ENCODE measurements at regions not wholly inside any gene's neighbourhood (a gene's known extent, or its start where the extent isn't known, plus 50 kb on each side); places are given as distances from the start of the nearest gene placed in this dataset.
"Not testable (repeated sequence)": the region's sequence is repeated elsewhere in the genome, so short reads cannot be mapped to it uniquely, and the experiment has no call there.

DNA sequence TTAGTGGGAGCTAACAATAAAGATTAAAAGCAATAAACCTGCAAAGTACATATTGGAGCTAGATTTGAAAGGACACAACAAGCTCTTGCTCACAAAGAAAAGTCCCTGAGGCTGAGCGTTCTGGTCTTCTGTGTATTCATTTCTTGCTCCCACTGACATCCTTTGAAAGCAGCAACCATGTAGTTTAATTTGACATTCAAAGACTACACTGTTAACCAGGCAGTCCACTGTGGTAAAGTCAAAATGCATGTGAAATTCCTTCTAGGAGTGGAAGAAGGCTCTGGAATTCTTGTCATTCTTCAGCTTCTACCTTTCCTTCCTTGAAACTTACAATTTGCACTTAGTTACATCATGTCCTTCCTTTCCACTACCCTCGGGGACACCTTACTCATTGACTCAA lies 480.7 kb downstream of the CSNK1G3 start:
- Histone ChIP-seq H3K27me3 (ENCODE audit: control insufficient read depth, insufficient read depth, low read length) (no peaks in the 10 kb centered on the region), H3K9me3 (ENCODE audit: control insufficient read depth in 2 of 2, low read length in 2 of 2) (no peaks in the 10 kb centered on the region), H3K4me1 (ENCODE audit: control insufficient read depth, insufficient read depth, low read length, poor library complexity, severe bottlenecking) (no peaks in the 10 kb centered on the region), H3K4me3 (ENCODE audit: low read depth, low read length) (no peak overlapping the region), H3K36me3 (ENCODE audit: control insufficient read depth, insufficient read depth, low read length) (no peaks in the 10 kb centered on the region), H3K27ac (ENCODE audit: insufficient read depth, low read length, poor library complexity, severe bottlenecking) (no peak overlapping the region)
- Mint-ChIP-seq H3K4me1 (peaks cover 0 to 4% (median 0%) of the 10 kb centered on the region in 4 donors), H3K27ac (no peak overlapping the region), H3K4me3 (no peak overlapping the region), H3K27me3 (no peaks in the 10 kb centered on the region), H3K9me3 (peaks cover 2 to 6% (median 3%) of the 10 kb centered on the region in 7 donors), H3K36me3 (no peaks in the 10 kb centered on the region)
- ATAC-seq (ENCODE audit: low read depth in 2 of 2) (no peak), DNase-seq (no peak)

DNA sequence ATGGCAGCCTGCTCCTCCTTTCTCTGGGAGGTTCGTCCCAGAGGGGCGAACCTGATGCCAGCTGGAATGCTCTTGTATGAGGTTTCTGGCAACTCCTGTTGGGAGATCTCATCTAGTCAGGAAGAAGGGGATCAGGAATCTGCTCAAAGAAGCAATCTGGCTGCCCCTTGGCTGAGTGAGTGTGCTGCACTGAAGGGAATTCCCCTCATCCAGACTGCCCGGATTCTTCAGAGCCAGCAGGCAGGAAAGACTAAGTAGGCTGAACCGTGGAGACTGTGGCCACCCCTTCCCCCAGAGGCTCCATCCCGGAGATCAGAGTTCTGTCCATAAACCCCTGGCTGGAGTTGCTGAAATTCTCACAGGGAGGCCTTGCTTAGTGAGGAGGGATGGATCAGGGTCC lies 476.0 kb downstream of the CSNK1G3 start:
- no peak for DNase-seq
- H3K27ac ChIP-seq (ENCODE audit: insufficient read depth, low read length, poor library complexity, severe bottlenecking): no peak overlapping the region
- no peaks in the 10 kb centered on the region for H3K27me3 ChIP-seq (ENCODE audit: control insufficient read depth, insufficient read depth, low read length)
- no peaks in the 10 kb centered on the region for H3K4me1 ChIP-seq (ENCODE audit: control insufficient read depth, insufficient read depth, low read length, poor library complexity, severe bottlenecking)
- no peak for ATAC-seq (ENCODE audit: low read depth in 2 of 2)
- H3K9me3 ChIP-seq (ENCODE audit: control insufficient read depth in 2 of 2, low read length in 2 of 2): no peaks in the 10 kb centered on the region
- Mint-ChIP-seq H3K4me3 (no peak overlapping the region), H3K27me3 (no peaks in the 10 kb centered on the region), H3K4me1 (no peaks in the 10 kb centered on the region), H3K27ac (no peak overlapping the region), H3K9me3 (peaks cover 2 to 21% (median 10%) of the 10 kb centered on the region in 7 donors), H3K36me3 (no peaks in the 10 kb centered on the region)
- H3K4me3 ChIP-seq (ENCODE audit: low read depth, low read length): no peak overlapping the region
- no peaks in the 10 kb centered on the region for H3K36me3 ChIP-seq (ENCODE audit: control insufficient read depth, insufficient read depth, low read length)

DNA sequence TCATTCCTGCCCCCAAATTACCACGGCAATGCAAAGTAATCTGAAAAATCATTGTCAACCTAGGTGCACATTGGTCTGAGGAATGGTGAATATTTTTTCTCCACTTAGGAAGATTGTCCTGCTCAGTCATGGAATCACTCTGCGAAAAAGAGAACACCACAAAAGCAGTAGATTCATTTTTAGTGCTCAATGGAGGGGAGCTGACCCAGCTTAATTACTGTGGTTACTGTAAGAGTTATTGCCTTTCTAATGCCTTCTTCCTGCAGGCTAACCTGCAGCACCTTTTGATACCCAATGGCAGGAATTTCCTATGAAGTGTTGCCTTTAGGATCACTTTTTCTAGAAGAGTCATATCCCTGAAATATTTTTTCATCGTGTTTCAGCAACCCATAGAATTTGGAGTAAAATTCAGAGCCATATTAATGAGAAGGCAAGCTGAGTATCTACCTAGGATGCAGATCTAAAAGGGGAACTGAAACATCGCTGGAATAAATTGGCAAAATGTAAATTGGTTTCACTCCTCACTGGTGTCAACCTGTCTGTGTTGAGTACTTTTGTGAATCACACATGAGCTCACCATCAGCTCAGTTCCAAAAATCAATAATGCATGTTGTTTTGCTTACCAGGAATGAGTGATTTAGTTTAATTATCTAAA lies 464.5 kb downstream of the CSNK1G3 start:
- no peak for DNase-seq
- Mint-ChIP-seq H3K4me1 (no peaks in the 10 kb centered on the region), H3K27me3 (no peaks in the 10 kb centered on the region), H3K27ac (no peak overlapping the region), H3K36me3 (no peaks in the 10 kb centered on the region), H3K9me3 (peaks cover 0 to 12% (median 5%) of the 10 kb centered on the region in 7 donors), H3K4me3 (no peak overlapping the region)
- Histone ChIP-seq H3K4me1 (ENCODE audit: control insufficient read depth, insufficient read depth, low read length, poor library complexity, severe bottlenecking) (no peaks in the 10 kb centered on the region), H3K9me3 (ENCODE audit: control insufficient read depth in 2 of 2, low read length in 2 of 2) (no peaks in the 10 kb centered on the region), H3K4me3 (ENCODE audit: low read depth, low read length) (no peak overlapping the region), H3K27me3 (ENCODE audit: control insufficient read depth, insufficient read depth, low read length) (no peaks in the 10 kb centered on the region), H3K27ac (ENCODE audit: insufficient read depth, low read length, poor library complexity, severe bottlenecking) (no peak overlapping the region), H3K36me3 (ENCODE audit: control insufficient read depth, insufficient read depth, low read length) (no peaks in the 10 kb centered on the region)
- no peak for ATAC-seq (ENCODE audit: low read depth in 2 of 2)

DNA sequence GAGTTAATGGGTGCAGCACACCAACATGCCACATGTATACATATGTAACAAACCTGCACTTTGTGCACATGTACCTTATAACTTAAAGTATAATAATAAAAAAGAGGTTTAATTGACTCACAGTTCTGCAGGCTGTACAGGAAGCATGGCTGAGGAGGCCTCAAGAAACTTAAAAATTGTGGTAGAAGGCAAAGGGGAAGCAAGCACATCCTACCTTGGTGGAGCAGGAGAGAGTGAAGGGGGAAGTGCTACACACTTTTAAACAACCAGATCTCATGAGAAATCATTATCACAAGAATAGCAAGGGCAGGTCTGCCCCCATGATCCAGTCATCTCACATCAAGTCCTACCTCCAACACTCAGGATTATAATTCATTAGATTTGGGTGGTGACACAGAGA lies 463.5 kb downstream of the CSNK1G3 start:
- not testable (repeated sequence) for ATAC-seq (ENCODE audit: low read depth in 2 of 2)

DNA sequence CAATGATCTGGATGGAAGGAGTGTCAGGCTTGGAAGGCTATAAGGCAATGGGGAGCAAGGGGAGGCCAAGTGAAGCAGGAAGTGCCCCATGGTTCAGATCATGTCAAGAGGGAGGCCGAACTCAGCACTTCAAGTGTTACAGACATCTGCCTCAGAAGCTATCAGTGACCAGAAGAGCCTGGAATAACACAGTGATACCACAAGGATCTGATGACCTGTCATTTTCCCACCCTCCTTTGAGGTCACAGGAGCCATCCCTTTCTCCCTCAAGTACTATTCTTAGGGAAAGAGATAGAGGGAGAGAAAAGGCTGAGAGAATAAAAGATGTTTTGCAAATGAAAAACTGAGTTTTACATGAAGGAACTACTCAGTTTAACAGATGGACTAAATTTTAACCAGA lies 454.8 kb downstream of the CSNK1G3 start:
- no peaks in the 10 kb centered on the region for H3K4me1 Mint-ChIP-seq

More for the DNA sequence above, 463.5 kb downstream of the CSNK1G3 start:
- H3K36me3 ChIP-seq (ENCODE audit: control insufficient read depth, insufficient read depth, low read length); H3K27ac Mint-ChIP-seq; H3K4me3 ChIP-seq (ENCODE audit: low read depth, low read length); H3K36me3 Mint-ChIP-seq; H3K4me1 Mint-ChIP-seq; H3K27me3 Mint-ChIP-seq; H3K27me3 ChIP-seq (ENCODE audit: control insufficient read depth, insufficient read depth, low read length); H3K4me3 Mint-ChIP-seq; DNase-seq; H3K27ac ChIP-seq (ENCODE audit: insufficient read depth, low read length, poor library complexity, severe bottlenecking); H3K9me3 ChIP-seq (ENCODE audit: control insufficient read depth in 2 of 2, low read length in 2 of 2); H3K4me1 ChIP-seq (ENCODE audit: control insufficient read depth, insufficient read depth, low read length, poor library complexity, severe bottlenecking): not testable (repeated sequence)
- peaks cover 0 to 13% (median 7%) of the 10 kb centered on the region in 7 donors for H3K9me3 Mint-ChIP-seq

DNA sequence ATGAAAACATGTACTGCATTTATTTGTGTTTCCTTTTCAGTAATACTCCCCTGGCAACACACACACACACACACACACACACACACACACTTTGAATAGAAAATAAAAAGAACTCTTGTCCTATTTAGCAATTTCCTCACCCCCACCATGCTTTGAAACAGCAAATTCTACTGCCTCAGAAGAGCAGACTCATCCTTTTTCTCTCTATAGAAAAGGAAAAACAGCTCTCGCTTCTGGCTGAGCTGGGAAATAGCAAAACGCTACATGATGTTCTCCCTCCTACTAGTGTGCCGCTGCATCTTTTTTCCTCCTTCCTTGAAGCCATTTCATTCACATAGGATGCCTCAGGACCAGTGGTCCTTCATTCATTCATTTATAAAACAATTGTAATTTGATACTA lies 453.6 kb downstream of the CSNK1G3 start:
- Histone ChIP-seq H3K4me3 (ENCODE audit: low read depth, low read length) (no peak overlapping the region), H3K36me3 (ENCODE audit: control insufficient read depth, insufficient read depth, low read length) (no peaks in the 10 kb centered on the region), H3K9me3 (ENCODE audit: control insufficient read depth in 2 of 2, low read length in 2 of 2) (no peaks in the 10 kb centered on the region), H3K4me1 (ENCODE audit: control insufficient read depth, insufficient read depth, low read length, poor library complexity, severe bottlenecking) (no peaks in the 10 kb centered on the region), H3K27ac (ENCODE audit: insufficient read depth, low read length, poor library complexity, severe bottlenecking) (no peak overlapping the region), H3K27me3 (ENCODE audit: control insufficient read depth, insufficient read depth, low read length) (no peaks in the 10 kb centered on the region)
- Mint-ChIP-seq H3K36me3 (no peaks in the 10 kb centered on the region), H3K27ac (no peak overlapping the region), H3K4me3 (no peak overlapping the region), H3K9me3 (peaks cover 0 to 15% (median 5%) of the 10 kb centered on the region in 7 donors), H3K27me3 (no peaks in the 10 kb centered on the region), H3K4me1 (no peaks in the 10 kb centered on the region)
- DNase-seq (no peak), ATAC-seq (ENCODE audit: low read depth in 2 of 2) (no peak)

More for the DNA sequence above, 454.8 kb downstream of the CSNK1G3 start:
- H3K27me3 Mint-ChIP-seq: no peaks in the 10 kb centered on the region
- H3K4me3 Mint-ChIP-seq: no peak overlapping the region
- no peak overlapping the region for H3K27ac ChIP-seq (ENCODE audit: insufficient read depth, low read length, poor library complexity, severe bottlenecking)
- no peaks in the 10 kb centered on the region for H3K4me1 ChIP-seq (ENCODE audit: control insufficient read depth, insufficient read depth, low read length, poor library complexity, severe bottlenecking)
- peaks cover 0 to 18% (median 5%) of the 10 kb centered on the region in 7 donors for H3K9me3 Mint-ChIP-seq
- DNase-seq (no peak), ATAC-seq (ENCODE audit: low read depth in 2 of 2) (no peak)
- peaks cover 0 to 3% of the 10 kb centered on the region in 2 experiments for H3K9me3 ChIP-seq (ENCODE audit: control insufficient read depth in 2 of 2, low read length in 2 of 2)
- H3K27me3 ChIP-seq (ENCODE audit: control insufficient read depth, insufficient read depth, low read length): no peaks in the 10 kb centered on the region
- H3K36me3 Mint-ChIP-seq: no peaks in the 10 kb centered on the region
- no peak overlapping the region for H3K27ac Mint-ChIP-seq
- no peaks in the 10 kb centered on the region for H3K36me3 ChIP-seq (ENCODE audit: control insufficient read depth, insufficient read depth, low read length)
- H3K4me3 ChIP-seq (ENCODE audit: low read depth, low read length): no peak overlapping the region

DNA sequence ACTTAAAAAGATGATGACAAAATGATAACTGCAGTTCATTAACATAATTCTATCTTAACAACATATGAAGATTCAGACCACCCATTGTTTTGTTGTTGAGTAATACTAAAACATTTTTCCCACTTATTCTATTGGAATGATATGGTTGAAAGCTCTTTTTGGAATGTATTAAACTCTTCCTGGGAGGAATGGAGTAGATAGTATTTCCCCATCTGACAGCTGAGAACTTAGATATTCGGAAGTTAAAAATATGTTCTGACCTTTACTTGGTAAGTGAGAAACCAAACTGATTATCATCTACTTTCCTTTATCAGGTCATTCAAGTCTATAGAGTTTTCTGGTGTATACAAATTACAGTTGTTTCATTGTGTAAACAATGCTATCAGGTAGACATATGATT lies 452.9 kb downstream of the CSNK1G3 start:
- no peaks in the 10 kb centered on the region for H3K9me3 ChIP-seq (ENCODE audit: control insufficient read depth in 2 of 2, low read length in 2 of 2)
- Mint-ChIP-seq H3K36me3 (no peaks in the 10 kb centered on the region), H3K9me3 (peaks cover 0 to 15% (median 5%) of the 10 kb centered on the region in 7 donors), H3K27ac (no peak overlapping the region), H3K4me1 (no peaks in the 10 kb centered on the region), H3K4me3 (no peak overlapping the region), H3K27me3 (no peaks in the 10 kb centered on the region)
- no peaks in the 10 kb centered on the region for H3K27me3 ChIP-seq (ENCODE audit: control insufficient read depth, insufficient read depth, low read length)
- DNase-seq (no peak), ATAC-seq (ENCODE audit: low read depth in 2 of 2) (no peak)
- H3K4me3 ChIP-seq (ENCODE audit: low read depth, low read length): no peak overlapping the region
- no peaks in the 10 kb centered on the region for H3K36me3 ChIP-seq (ENCODE audit: control insufficient read depth, insufficient read depth, low read length)
- no peak overlapping the region for H3K27ac ChIP-seq (ENCODE audit: insufficient read depth, low read length, poor library complexity, severe bottlenecking)
- H3K4me1 ChIP-seq (ENCODE audit: control insufficient read depth, insufficient read depth, low read length, poor library complexity, severe bottlenecking): no peaks in the 10 kb centered on the region

DNA sequence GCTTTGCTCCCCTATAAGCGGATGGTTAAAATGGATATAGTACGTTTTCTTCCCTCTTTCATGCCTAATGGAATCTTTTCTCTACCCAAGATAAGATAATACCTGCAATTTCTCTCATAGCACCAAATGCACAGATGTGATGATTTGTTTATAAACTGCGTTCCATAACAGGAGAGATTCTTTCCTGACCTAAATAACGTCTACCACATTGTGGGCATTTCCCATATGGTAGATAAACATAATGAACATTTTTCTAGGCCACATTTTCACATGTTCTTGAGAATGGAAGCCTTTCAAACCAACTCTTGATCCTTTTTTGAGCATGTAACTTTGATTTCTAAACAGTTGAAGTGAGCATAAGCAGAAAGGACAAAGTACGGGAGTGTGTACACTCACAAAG lies 448.5 kb downstream of the CSNK1G3 start:
- no peak overlapping the region for H3K27ac ChIP-seq (ENCODE audit: insufficient read depth, low read length, poor library complexity, severe bottlenecking)
- no peaks in the 10 kb centered on the region for H3K4me1 ChIP-seq (ENCODE audit: control insufficient read depth, insufficient read depth, low read length, poor library complexity, severe bottlenecking)
- Mint-ChIP-seq H3K36me3 (no peaks in the 10 kb centered on the region), H3K4me1 (no peaks in the 10 kb centered on the region), H3K27ac (no peak overlapping the region), H3K4me3 (no peak overlapping the region), H3K9me3 (peaks cover 0 to 14% (median 4%) of the 10 kb centered on the region in 7 donors), H3K27me3 (peaks cover 5% of the 10 kb centered on the region)
- DNase-seq (no peak), ATAC-seq (ENCODE audit: low read depth in 2 of 2) (no peak)
- H3K27me3 ChIP-seq (ENCODE audit: control insufficient read depth, insufficient read depth, low read length): no peaks in the 10 kb centered on the region
- H3K9me3 ChIP-seq (ENCODE audit: control insufficient read depth in 2 of 2, low read length in 2 of 2): no peaks in the 10 kb centered on the region
- no peaks in the 10 kb centered on the region for H3K36me3 ChIP-seq (ENCODE audit: control insufficient read depth, insufficient read depth, low read length)
- H3K4me3 ChIP-seq (ENCODE audit: low read depth, low read length): no peak overlapping the region
